Hematopoietic multipotent progenitor cell treated with erythropoietin and hydrocortisone succinate and interleukin-3 and kit ligand, for 6 days (in vitro differentiated cells): ENCODE measurements at regions not wholly inside any gene's neighbourhood (a gene's known extent, or its start where the extent isn't known, plus 50 kb on each side); places are given as distances from the start of the nearest gene placed in this dataset.

Experiments used
- DNase-seq: peaks from one replicate; pipeline ENCODE4 v3.0.0-alpha.2; 2015

GRCh38 chr13:102993348-102993747 lies 72.9 kb downstream of the SLC10A2 start:
- no peak for DNase-seq

- no peak for DNase-seq
These were observed 82.0 kb downstream of the SLC10A2 start for GRCh38 chr13:102984210-102984609.

GRCh38 chr13:102983496-102983895 lies 82.7 kb downstream of the SLC10A2 start:
- no peak for DNase-seq

GRCh38 chr13:102980331-102980982 lies 85.8 kb downstream of the SLC10A2 start:
- DNase-seq, result no peak

- no peak for DNase-seq
These were observed 88.0 kb downstream of the SLC10A2 start for GRCh38 chr13:102978168-102978567.

GRCh38 chr13:102977471-102977870 lies 88.7 kb downstream of the SLC10A2 start:
- DNase-seq, result no peak

- no peak for DNase-seq
These were observed 91.7 kb downstream of the SLC10A2 start for GRCh38 chr13:102974317-102975087.

- no peak for DNase-seq
These were observed 94.0 kb downstream of the SLC10A2 start for GRCh38 chr13:102972191-102972590.

GRCh38 chr13:102970542-102970941 lies 95.7 kb downstream of the SLC10A2 start:
- DNase-seq, result no peak

GRCh38 chr13:102968572-102969228 lies 97.5 kb downstream of the SLC10A2 start:
- no peak for DNase-seq

GRCh38 chr13:102965802-102966201 lies 100.4 kb downstream of the SLC10A2 start:
- DNase-seq, result no peak

- no peak for DNase-seq
These were observed 103.8 kb downstream of the SLC10A2 start for GRCh38 chr13:102962430-102962829.

- DNase-seq, result no peak
These were observed 105.3 kb downstream of the SLC10A2 start for GRCh38 chr13:102960959-102961358.

- DNase-seq, result no peak
These were observed 109.8 kb downstream of the SLC10A2 start for GRCh38 chr13:102956449-102956848.

- DNase-seq, result no peak
These were observed 108.5 kb downstream of the ERCC5 start for GRCh38 chr13:102954350-102954749.

GRCh38 chr13:102951808-102952207 lies 106.0 kb downstream of the ERCC5 start:
- DNase-seq, result no peak

- no peak for DNase-seq
These were observed 102.0 kb downstream of the ERCC5 start for GRCh38 chr13:102947745-102948405.

GRCh38 chr13:102945886-102946285 lies 100.1 kb downstream of the ERCC5 start:
- no peak for DNase-seq

GRCh38 chr13:102945324-102945815 lies 99.5 kb downstream of the ERCC5 start:
- DNase-seq, result no peak

- no peak for DNase-seq
These were observed 99.0 kb downstream of the ERCC5 start for GRCh38 chr13:102944821-102945220.

GRCh38 chr13:102940770-102941169 lies 94.9 kb downstream of the ERCC5 start:
- DNase-seq, result no peak

- peak; percentile 15 for DNase-seq
These were observed 94.3 kb downstream of the ERCC5 start for GRCh38 chr13:102940143-102940542.

- no peak for DNase-seq
These were observed 90.1 kb downstream of the ERCC5 start for GRCh38 chr13:102935896-102936321.
